Fibroblast of the aortic adventitia (primary cell): ENCODE measurements at regions not wholly inside any gene's neighbourhood (a gene's known extent, or its start where the extent isn't known, plus 50 kb on each side); places are given as distances from the start of the nearest gene placed in this dataset.

Source experiments
- DNase-seq: peaks from one replicate; pipeline ENCODE4 v3.0.0-alpha.2; 2010; ENCODE audit warnings: low read depth
- H3K4me3 ChIP-seq: 2 replicates; pipeline ENCODE4 v1.5.1; 2011; ENCODE audit warnings: low read depth, mild to moderate bottlenecking, control low read depth, low read length, moderate library complexity
- CTCF ChIP-seq: IDR thresholded peaks from 2 replicates; pipeline ENCODE4 v1.5.1; 2011; ENCODE audit warnings: mild to moderate bottlenecking, low read length, control low read depth, inconsistent platforms; ENCODE audit not compliant: insufficient read depth

GRCh38 chr16:26665166-26665939, 401.4 kb upstream of the C16orf82 start:
- no peak overlapping the region for H3K4me3 ChIP-seq
- TF ChIP-seq CTCF: no peak
- no peak for DNase-seq

- no peak overlapping the region for H3K4me3 ChIP-seq
- TF ChIP-seq CTCF: no peak
- DNase-seq: no peak
Observed at GRCh38 chr16:26666486-26666885, 400.2 kb upstream of the C16orf82 start.

- H3K4me3 ChIP-seq: no peak overlapping the region
- no peak for DNase-seq
- TF ChIP-seq CTCF: no peak
Observed at GRCh38 chr16:26667307-26667706, 399.4 kb upstream of the C16orf82 start.

GRCh38 chr16:26668026-26668425, 398.7 kb upstream of the C16orf82 start:
- no peak overlapping the region for H3K4me3 ChIP-seq
- TF ChIP-seq CTCF: no peak
- DNase-seq: no peak

GRCh38 chr16:26672206-26672605, 394.5 kb upstream of the C16orf82 start:
- TF ChIP-seq CTCF: no peak
- no peak for DNase-seq
- no peak overlapping the region for H3K4me3 ChIP-seq

GRCh38 chr16:26673011-26673410, 393.7 kb upstream of the C16orf82 start:
- H3K4me3 ChIP-seq: no peak overlapping the region
- no peak for DNase-seq
- TF ChIP-seq CTCF: no peak

GRCh38 chr16:26680671-26681070, 386.1 kb upstream of the C16orf82 start:
- no peak overlapping the region for H3K4me3 ChIP-seq
- TF ChIP-seq CTCF: no peak
- no peak for DNase-seq
